Activated naive CD4-positive, alpha-beta T cell treated with anti-CD3 and anti-CD28 coated beads, Interleukin-2, amount 10 ng/mL, durations not matched to agents 7 days and 5 days (primary cell): ENCODE measurements at regions not wholly inside any gene's neighbourhood (a gene's known extent, or its start where the extent isn't known, plus 50 kb on each side); places are given as distances from the start of the nearest gene placed in this dataset.

ENCODE experiments used
- CTCF ChIA-PET: fragments of 350-600 bp; sonication (Branson Sonifier 250); formaldehyde crosslinking; loops from one replicate; lab custom pipeline; 2021; ENCODE audit warnings: antibody characterized with exemption; lab: Charles Lee
- DNase-seq: peaks from one replicate; pipeline ENCODE4 v3.0.0-alpha.2; 2020
- H3K27ac Mint-ChIP-seq: one replicate; pipeline ENCODE4 v1.8.0; 2021; ENCODE audit warnings: mild to moderate bottlenecking, moderate library complexity, mixed read lengths
- H3K27me3 Mint-ChIP-seq: one replicate; pipeline ENCODE4 v1.8.0; 2021; ENCODE audit warnings: mild to moderate bottlenecking, mixed read lengths
- H3K36me3 Mint-ChIP-seq: one replicate; pipeline ENCODE4 v1.8.0; 2021; ENCODE audit warnings: mixed read lengths
- H3K4me1 Mint-ChIP-seq: one replicate; pipeline ENCODE4 v1.8.0; 2021; ENCODE audit warnings: mixed read lengths
- H3K4me3 Mint-ChIP-seq: one replicate; pipeline ENCODE4 v1.8.0; 2021; ENCODE audit warnings: mild to moderate bottlenecking, moderate library complexity, mixed read lengths
- H3K9me3 Mint-ChIP-seq: one replicate; pipeline ENCODE4 v1.8.0; 2021; ENCODE audit warnings: mixed read lengths

DNA sequence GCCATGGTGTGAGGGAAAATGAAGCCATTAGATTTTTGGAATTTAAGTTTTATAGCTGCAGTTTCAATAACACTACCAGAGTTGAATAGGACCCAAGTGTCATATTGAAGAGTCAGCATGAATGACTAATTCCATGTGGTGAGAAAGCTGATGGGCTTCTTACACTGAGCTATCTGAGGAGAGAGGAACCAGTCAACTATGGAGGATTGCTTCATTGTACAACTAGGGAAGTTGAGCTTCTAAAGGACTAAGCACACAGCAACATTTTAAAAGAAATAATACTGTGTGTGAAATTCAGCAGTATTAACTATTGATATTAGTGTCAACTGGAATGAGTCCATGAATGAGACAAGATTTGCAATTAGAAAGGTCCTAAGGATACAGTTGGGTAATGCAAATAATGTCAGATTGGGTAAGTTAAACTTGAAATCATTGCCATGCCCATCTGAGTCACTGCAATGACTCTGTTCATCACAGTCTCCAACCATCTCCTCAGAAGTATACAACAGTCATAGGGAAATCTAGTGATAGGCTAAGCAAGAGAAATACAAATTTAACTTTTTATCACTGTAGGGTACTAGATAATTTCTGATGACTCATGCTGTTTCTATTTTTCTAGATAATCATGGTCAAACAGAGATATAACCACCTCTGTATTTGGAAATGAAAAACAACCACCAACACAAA lies 394.2 kb downstream of the FSCB start:
- no peak overlapping the region for H3K4me3 Mint-ChIP-seq
- no peak for DNase-seq
- CTCF ChIA-PET = no interaction called here
- no peaks in the 10 kb centered on the region for H3K36me3 Mint-ChIP-seq
- H3K9me3 Mint-ChIP-seq = peaks cover 21% of the 10 kb centered on the region
- H3K4me1 Mint-ChIP-seq = no peaks in the 10 kb centered on the region
- H3K27me3 Mint-ChIP-seq = no peaks in the 10 kb centered on the region
- H3K27ac Mint-ChIP-seq = no peak overlapping the region

- Mint-ChIP-seq H3K4me3 (no peak overlapping the region), H3K27ac (no peak overlapping the region), H3K4me1 (no peaks in the 10 kb centered on the region), H3K36me3 (no peaks in the 10 kb centered on the region), H3K27me3 (no peaks in the 10 kb centered on the region), H3K9me3 (peaks cover 16% of the 10 kb centered on the region)
- no peak for DNase-seq
- CTCF ChIA-PET = no interaction called here
Measured at GRCh38 chr14:44109036-44109435, 398.0 kb downstream of the FSCB start.

GRCh38 chr14:44108601-44109000 lies 398.5 kb downstream of the FSCB start:
- Mint-ChIP-seq H3K4me3 (no peak overlapping the region), H3K4me1 (no peaks in the 10 kb centered on the region), H3K36me3 (no peaks in the 10 kb centered on the region), H3K9me3 (peaks cover 16% of the 10 kb centered on the region), H3K27ac (no peak overlapping the region), H3K27me3 (no peaks in the 10 kb centered on the region)
- no peak for DNase-seq
- CTCF ChIA-PET = no interaction called here

DNA sequence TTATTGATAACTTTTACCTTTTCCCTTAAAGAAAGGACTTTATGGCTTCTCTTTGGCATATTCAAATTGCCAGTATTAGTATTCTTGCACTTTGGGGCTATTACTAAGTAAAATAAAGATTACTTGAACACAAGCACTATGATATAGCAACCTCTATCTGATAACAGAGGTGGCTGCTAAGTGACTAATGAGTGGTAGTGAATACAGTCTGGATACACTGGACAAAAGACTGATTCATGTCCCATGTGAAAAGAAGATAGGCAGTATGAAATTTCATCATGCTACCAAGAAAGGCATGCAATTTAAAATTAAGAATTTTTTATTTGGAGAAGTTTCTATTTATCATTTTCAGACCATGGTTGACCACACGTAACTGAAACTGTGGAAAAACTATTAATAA lies 399.9 kb downstream of the FSCB start:
- no peak for DNase-seq
- peaks cover 16% of the 10 kb centered on the region for H3K9me3 Mint-ChIP-seq
- no peaks in the 10 kb centered on the region for H3K27me3 Mint-ChIP-seq
- H3K4me1 Mint-ChIP-seq = no peaks in the 10 kb centered on the region
- CTCF ChIA-PET = no interaction called here
- no peak overlapping the region for H3K27ac Mint-ChIP-seq
- no peak overlapping the region for H3K4me3 Mint-ChIP-seq
- H3K36me3 Mint-ChIP-seq = no peaks in the 10 kb centered on the region

DNA sequence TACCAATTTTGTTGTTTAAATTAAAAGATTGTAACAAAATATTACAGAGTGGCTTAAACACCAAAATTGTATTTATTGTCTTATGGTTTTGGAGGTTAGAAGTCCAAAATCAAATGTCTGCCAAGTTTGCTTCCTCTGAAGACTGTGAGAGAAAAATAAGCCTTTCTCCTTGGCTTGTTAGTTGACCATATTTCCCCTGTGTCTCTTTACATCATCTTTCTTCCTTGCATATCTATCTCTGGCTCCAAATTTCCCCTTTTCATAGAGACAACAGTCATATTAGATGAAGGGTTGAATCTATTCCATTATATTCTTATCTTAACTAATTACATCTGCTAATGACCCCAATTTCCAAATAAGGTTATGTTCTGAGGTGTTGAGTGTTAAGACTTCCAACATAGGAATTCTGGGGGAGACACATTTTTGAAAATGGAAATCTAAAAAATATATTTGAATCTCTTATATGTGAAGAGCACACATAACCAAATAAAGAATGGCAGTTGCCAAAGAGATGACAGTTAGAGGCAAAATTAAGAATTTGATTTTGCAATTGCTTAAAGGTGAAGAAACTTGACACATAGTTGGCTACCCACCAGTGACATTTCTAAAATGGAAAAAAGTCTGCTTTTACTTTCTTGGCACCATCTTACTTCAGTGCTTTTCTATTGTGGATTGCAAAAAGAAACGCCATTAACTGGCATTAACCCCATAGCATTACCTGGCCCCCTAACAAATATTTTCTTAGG lies 407.2 kb downstream of the FSCB start:
- H3K9me3 Mint-ChIP-seq = peaks cover 6% of the 10 kb centered on the region
- no peaks in the 10 kb centered on the region for H3K27me3 Mint-ChIP-seq
- H3K36me3 Mint-ChIP-seq = no peaks in the 10 kb centered on the region
- DNase-seq = no peak
- H3K4me1 Mint-ChIP-seq = no peaks in the 10 kb centered on the region
- CTCF ChIA-PET = no interaction called here
- no peak overlapping the region for H3K4me3 Mint-ChIP-seq
- no peak overlapping the region for H3K27ac Mint-ChIP-seq

DNA sequence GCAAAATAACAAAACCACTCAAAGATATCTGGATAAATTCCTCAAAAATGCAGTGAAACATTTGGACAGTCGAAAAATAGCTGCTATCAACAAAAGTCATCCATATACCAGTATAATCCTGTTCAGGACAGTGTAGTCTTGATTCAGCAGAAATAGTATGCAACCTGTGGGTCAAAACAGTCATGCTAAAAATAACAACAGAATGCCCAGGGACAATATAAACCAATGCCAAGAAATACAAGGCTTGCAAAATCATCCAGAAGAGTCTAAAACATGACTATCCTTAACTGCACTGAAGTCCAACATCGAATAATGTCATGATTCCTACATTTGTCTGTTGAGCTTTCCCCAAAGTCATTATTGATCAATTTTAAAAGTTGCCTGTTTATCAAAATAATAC lies 425.9 kb downstream of the FSCB start:
- no peaks in the 10 kb centered on the region for H3K4me1 Mint-ChIP-seq
- H3K9me3 Mint-ChIP-seq = peaks cover 13% of the 10 kb centered on the region
- CTCF ChIA-PET = no interaction called here
- no peak overlapping the region for H3K4me3 Mint-ChIP-seq
- H3K36me3 Mint-ChIP-seq = no peaks in the 10 kb centered on the region
- H3K27me3 Mint-ChIP-seq = no peaks in the 10 kb centered on the region
- H3K27ac Mint-ChIP-seq = no peak overlapping the region
- no peak for DNase-seq

- no peaks in the 10 kb centered on the region for H3K4me1 Mint-ChIP-seq
- no peaks in the 10 kb centered on the region for H3K27me3 Mint-ChIP-seq
- H3K9me3 Mint-ChIP-seq = no peaks in the 10 kb centered on the region
- no peak overlapping the region for H3K27ac Mint-ChIP-seq
- H3K4me3 Mint-ChIP-seq = no peak overlapping the region
- CTCF ChIA-PET = no interaction called here
- no peak for DNase-seq
- no peaks in the 10 kb centered on the region for H3K36me3 Mint-ChIP-seq
Measured at GRCh38 chr14:44070046-44070445, 437.0 kb downstream of the FSCB start.

DNA sequence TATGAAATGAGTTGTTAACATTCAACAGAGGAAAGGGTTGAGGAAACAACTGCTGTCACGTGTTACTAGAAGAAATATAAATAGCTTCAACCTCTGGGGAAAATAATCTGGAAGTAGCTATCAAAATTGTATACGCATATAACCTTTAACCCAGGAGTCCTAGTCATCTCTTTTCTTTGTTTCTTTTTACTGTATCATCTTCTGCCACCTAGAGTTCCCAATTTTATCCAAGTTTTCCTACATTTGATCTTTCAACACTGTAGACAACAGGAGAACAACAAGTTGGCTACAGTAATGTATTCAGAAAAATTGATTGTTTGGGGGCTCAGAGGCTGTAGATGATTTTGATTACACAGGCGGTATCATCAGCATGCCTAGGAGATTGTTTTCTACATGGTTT lies 453.7 kb downstream of the FSCB start:
- H3K4me3 Mint-ChIP-seq = no peak overlapping the region
- no peaks in the 10 kb centered on the region for H3K36me3 Mint-ChIP-seq
- H3K9me3 Mint-ChIP-seq = peaks cover 2% of the 10 kb centered on the region
- CTCF ChIA-PET = no interaction called here
- H3K27me3 Mint-ChIP-seq = no peaks in the 10 kb centered on the region
- DNase-seq = no peak
- no peak overlapping the region for H3K27ac Mint-ChIP-seq
- H3K4me1 Mint-ChIP-seq = no peaks in the 10 kb centered on the region

DNA sequence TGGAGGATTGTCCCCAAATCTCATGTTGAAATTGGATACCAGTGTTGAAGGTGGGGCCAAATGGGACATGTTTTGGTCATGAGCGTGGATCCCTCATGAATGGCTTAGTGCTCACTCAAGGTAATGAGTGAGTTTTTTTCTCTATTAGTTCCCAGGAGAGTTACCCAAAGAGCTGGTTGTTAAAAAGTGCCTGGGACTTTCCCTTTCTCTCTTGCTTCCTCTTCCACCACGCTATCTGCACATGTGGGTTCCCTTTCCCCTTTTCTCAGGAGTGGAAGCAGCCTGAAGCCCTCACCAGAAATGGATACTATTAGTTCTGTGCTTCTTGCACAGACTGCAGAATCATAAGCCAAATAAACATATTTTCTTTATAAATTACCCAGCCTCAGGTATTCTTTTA lies 465.4 kb downstream of the FSCB start:
- CTCF ChIA-PET = no interaction called here
- no peaks in the 10 kb centered on the region for H3K4me1 Mint-ChIP-seq

GRCh38 chr14:44040561-44040960 lies 466.5 kb downstream of the FSCB start:
- Mint-ChIP-seq H3K4me3 (no peak overlapping the region), H3K36me3 (no peaks in the 10 kb centered on the region), H3K27me3 (no peaks in the 10 kb centered on the region), H3K4me1 (no peaks in the 10 kb centered on the region), H3K9me3 (peaks cover 16% of the 10 kb centered on the region), H3K27ac (no peak overlapping the region)
- DNase-seq = no peak
- CTCF ChIA-PET = no interaction called here

More for the DNA sequence above, 465.4 kb downstream of the FSCB start:
- Mint-ChIP-seq H3K9me3 (peaks cover 19% of the 10 kb centered on the region), H3K27ac (no peak overlapping the region), H3K4me3 (no peak overlapping the region), H3K27me3 (no peaks in the 10 kb centered on the region), H3K36me3 (no peaks in the 10 kb centered on the region)
- DNase-seq = no peak

GRCh38 chr14:44036248-44036647 lies 470.8 kb downstream of the FSCB start:
- Mint-ChIP-seq H3K4me1 (no peaks in the 10 kb centered on the region), H3K27me3 (no peaks in the 10 kb centered on the region), H3K27ac (no peak overlapping the region), H3K9me3 (peaks cover 14% of the 10 kb centered on the region), H3K4me3 (no peak overlapping the region), H3K36me3 (no peaks in the 10 kb centered on the region)
- DNase-seq = no peak
- CTCF ChIA-PET = no interaction called here

- Mint-ChIP-seq H3K27me3 (no peaks in the 10 kb centered on the region), H3K4me3 (no peak overlapping the region), H3K4me1 (no peaks in the 10 kb centered on the region), H3K36me3 (no peaks in the 10 kb centered on the region), H3K27ac (no peak overlapping the region), H3K9me3 (peaks cover 14% of the 10 kb centered on the region)
- DNase-seq = no peak
- CTCF ChIA-PET = no interaction called here
Measured at GRCh38 chr14:44035707-44036106, 471.4 kb downstream of the FSCB start.

DNA sequence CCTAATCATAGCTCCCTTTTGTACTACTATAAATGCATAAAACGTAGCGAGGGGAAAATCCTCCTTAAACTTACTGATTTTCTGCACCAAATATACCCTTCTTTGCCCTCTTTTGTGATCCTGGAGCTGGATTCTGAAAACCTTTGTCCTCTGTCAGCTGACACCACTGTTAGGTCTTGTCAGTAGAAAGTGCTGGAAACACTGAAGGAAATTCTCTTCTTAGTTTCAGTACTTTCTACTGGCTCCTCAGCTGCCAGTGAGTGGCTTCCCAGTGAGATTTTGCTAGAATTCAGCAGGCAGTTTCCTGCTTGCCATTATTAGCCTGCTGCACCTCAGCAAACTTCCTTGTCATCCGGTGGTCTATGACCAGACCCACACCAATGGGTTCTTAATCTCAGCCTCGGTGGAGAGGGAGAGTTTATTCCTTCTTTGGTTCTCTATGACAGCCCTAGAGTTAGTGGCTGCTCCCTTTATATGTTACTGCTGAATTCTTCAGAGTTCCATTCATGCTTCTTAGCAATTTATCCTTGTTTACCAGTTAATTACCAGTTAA lies 476.2 kb downstream of the FSCB start:
- Mint-ChIP-seq H3K4me3 (no peak overlapping the region), H3K36me3 (no peaks in the 10 kb centered on the region), H3K9me3 (no peaks in the 10 kb centered on the region), H3K27me3 (no peaks in the 10 kb centered on the region), H3K27ac (no peak overlapping the region), H3K4me1 (no peaks in the 10 kb centered on the region)
- DNase-seq = no peak
- CTCF ChIA-PET = no interaction called here

GRCh38 chr14:44029933-44030332 lies 477.1 kb downstream of the FSCB start:
- Mint-ChIP-seq H3K4me3 (no peak overlapping the region), H3K27me3 (no peaks in the 10 kb centered on the region), H3K27ac (no peak overlapping the region), H3K4me1 (no peaks in the 10 kb centered on the region), H3K36me3 (no peaks in the 10 kb centered on the region), H3K9me3 (no peaks in the 10 kb centered on the region)
- no peak for DNase-seq
- CTCF ChIA-PET = no interaction called here

- no peaks in the 10 kb centered on the region for H3K27me3 Mint-ChIP-seq
- DNase-seq = no peak
- H3K36me3 Mint-ChIP-seq = no peaks in the 10 kb centered on the region
- no peak overlapping the region for H3K4me3 Mint-ChIP-seq
- no peaks in the 10 kb centered on the region for H3K4me1 Mint-ChIP-seq
- CTCF ChIA-PET = no interaction called here
- peaks cover 13% of the 10 kb centered on the region for H3K9me3 Mint-ChIP-seq
- H3K27ac Mint-ChIP-seq = no peak overlapping the region
Measured at GRCh38 chr14:44027397-44027796, 479.7 kb downstream of the FSCB start.
